Natural killer cell (primary cell): ENCODE measurements at regions not wholly inside any gene's neighbourhood (a gene's known extent, or its start where the extent isn't known, plus 50 kb on each side); places are given as distances from the start of the nearest gene placed in this dataset.

ENCODE experiments used
- ATAC-seq, 3 donors: fragments of 150-1000 bp in 2 of 3; fragments of 200-7000 bp in 1 of 3; cut with Tn5 transposase; 1 replicate in 1 of 3; 2 replicates in 2 of 3; pipeline ENCODE4 v1.10.0; 2021; ENCODE audit warnings: mild to moderate bottlenecking in 2 of 3, moderate library complexity in 2 of 3
- DNase-seq, 2 donors: peaks; one replicate each; pipeline versions ENCODE4 v3.0.0 to v3.0.0-alpha.2; 2013 to 2021; ENCODE audit warnings: mixed read lengths in 1 of 2
- H3K27ac ChIP-seq: one replicate; pipeline ENCODE4 v1.5.1; 2013; ENCODE audit warnings: mild to moderate bottlenecking, low read length
- H3K27me3 ChIP-seq: one replicate; pipeline ENCODE4 v1.6.1; 2013; ENCODE audit warnings: low read length; ENCODE audit not compliant: control insufficient read depth, insufficient read depth
- H3K36me3 ChIP-seq: one replicate; pipeline ENCODE4 v1.6.1; 2013; ENCODE audit warnings: low read length; ENCODE audit not compliant: control insufficient read depth, insufficient read depth
- H3K4me1 ChIP-seq: one replicate; pipeline ENCODE4 v1.6.1; 2013; ENCODE audit warnings: low read length; ENCODE audit not compliant: control insufficient read depth, insufficient read depth
- H3K4me3 ChIP-seq: one replicate; pipeline ENCODE4 v1.5.1; 2013; ENCODE audit warnings: low read length
- H3K9me3 ChIP-seq: one replicate; pipeline ENCODE4 v1.6.1; 2013; ENCODE audit warnings: low read length; ENCODE audit not compliant: control insufficient read depth, insufficient read depth
- H3K27ac Mint-ChIP-seq, 2 donors: one replicate each; pipeline ENCODE4 v1.8.0; 2022; ENCODE audit warnings: mild to moderate bottlenecking in 2 of 2, mixed read lengths in 2 of 2, moderate library complexity in 1 of 2
- H3K27me3 Mint-ChIP-seq, 2 donors: one replicate each; pipeline ENCODE4 v1.8.0; 2022; ENCODE audit warnings: low read depth in 2 of 2, mixed read lengths in 2 of 2
- H3K36me3 Mint-ChIP-seq: one replicate; pipeline ENCODE4 v1.8.0; 2022; ENCODE audit warnings: mixed read lengths
- H3K4me1 Mint-ChIP-seq, 2 donors: one replicate each; pipeline ENCODE4 v1.8.0; 2022; ENCODE audit warnings: mixed read lengths in 2 of 2
- H3K4me3 Mint-ChIP-seq: one replicate; pipeline ENCODE4 v1.8.0; 2022; ENCODE audit warnings: mild to moderate bottlenecking, moderate library complexity, mixed read lengths
- H3K9me3 Mint-ChIP-seq, 2 donors: one replicate each; pipeline ENCODE4 v1.8.0; 2022; ENCODE audit warnings: mixed read lengths in 2 of 2
- CTCF ChIP-seq: fragments of 200-600 bp; IDR thresholded peaks from one replicate; pipeline ENCODE4 v1.8.0; 2022; ENCODE audit warnings: antibody characterized with exemption
- WGBS: methylation state at CpG from one replicate; pipeline ENCODE4 v1.1.7; 2013; ENCODE audit warnings: missing lambda C conversion rate; ENCODE audit not compliant: insufficient coverage; 5-methylcytosine and 5-hydroxymethylcytosine counted together
- intact Hi-C: fragments of 100-400 bp; cut with micrococcal nuclease; formaldehyde crosslinking; loops from one replicate; pipeline ENCODE4 v1.14.2; 2022

- H3K27ac Mint-ChIP-seq, result no peak overlapping the region
- intact Hi-C loops, result no loop called here
- no peaks in the 10 kb centered on the region for H3K4me1 ChIP-seq
- H3K27me3 ChIP-seq, result peaks cover 3% of the 10 kb centered on the region
- WGBS, result 40% methylated on average over 1 of the region's 1 CpG
- H3K4me3 Mint-ChIP-seq, result no peak overlapping the region
- H3K4me1 Mint-ChIP-seq, result no peaks in the 10 kb centered on the region
- H3K9me3 ChIP-seq, result no peaks in the 10 kb centered on the region
- TF ChIP-seq CTCF, result no peak
- H3K4me3 ChIP-seq, result no peak overlapping the region
- no peak overlapping the region for H3K27ac ChIP-seq
- H3K36me3 ChIP-seq, result no peaks in the 10 kb centered on the region
- no peaks in the 10 kb centered on the region for H3K9me3 Mint-ChIP-seq
- ATAC-seq, result no peak
- DNase-seq, result no peak
- H3K27me3 Mint-ChIP-seq, result peaks cover 25 to 45% of the 10 kb centered on the region in 2 donors
- H3K36me3 Mint-ChIP-seq, result no peaks in the 10 kb centered on the region
These were observed 110.1 kb upstream of the TPM1 start for GRCh38 chr15:62932436-62932835.

GRCh38 chr15:62933386-62933785 lies 109.2 kb upstream of the TPM1 start:
- peaks cover 30 to 54% of the 10 kb centered on the region in 2 donors for H3K27me3 Mint-ChIP-seq
- H3K9me3 Mint-ChIP-seq, result no peaks in the 10 kb centered on the region
- ATAC-seq (no peak), DNase-seq (no peak)
- intact Hi-C loops, result no loop called here
- TF ChIP-seq CTCF, result no peak
- no peak overlapping the region for H3K27ac Mint-ChIP-seq
- Histone ChIP-seq H3K36me3 (no peaks in the 10 kb centered on the region), H3K4me3 (no peak overlapping the region), H3K27me3 (peaks cover 3% of the 10 kb centered on the region), H3K27ac (no peak overlapping the region), H3K9me3 (no peaks in the 10 kb centered on the region), H3K4me1 (no peaks in the 10 kb centered on the region)
- 50% methylated on average over 2 of the region's 2 CpGs for WGBS
- no peaks in the 10 kb centered on the region for H3K4me1 Mint-ChIP-seq
- no peaks in the 10 kb centered on the region for H3K36me3 Mint-ChIP-seq
- H3K4me3 Mint-ChIP-seq, result no peak overlapping the region

GRCh38 chr15:62934236-62934971 lies 108.1 kb upstream of the TPM1 start:
- DNase-seq (no peak), ATAC-seq (no peak)
- intact Hi-C loops, result no loop called here
- peaks cover 3% of the 10 kb centered on the region for H3K27me3 ChIP-seq
- H3K27ac ChIP-seq, result no peak overlapping the region
- Mint-ChIP-seq H3K9me3 (no peaks in the 10 kb centered on the region), H3K27ac (no peak overlapping the region), H3K4me1 (no peaks in the 10 kb centered on the region), H3K4me3 (no peak overlapping the region), H3K27me3 (peaks cover 27 to 54% of the 10 kb centered on the region in 2 donors), H3K36me3 (no peaks in the 10 kb centered on the region)
- H3K4me3 ChIP-seq, result no peak overlapping the region
- 88% methylated on average over 13 of the region's 14 CpGs for WGBS
- no peaks in the 10 kb centered on the region for H3K9me3 ChIP-seq
- no peak for TF ChIP-seq CTCF
- no peaks in the 10 kb centered on the region for H3K36me3 ChIP-seq
- H3K4me1 ChIP-seq, result no peaks in the 10 kb centered on the region
